Gastroesophageal sphincter (tissue), 3 donors: ENCODE measurements at regions not wholly inside any gene's neighbourhood (a gene's known extent, or its start where the extent isn't known, plus 50 kb on each side); places are given as distances from the start of the nearest gene placed in this dataset.

ENCODE experiments used
- EP300 ChIP-seq: sonication (generic); formaldehyde crosslinking; IDR thresholded peaks from one replicate; pipeline ENCODE4 v1.6.1; 2017; ENCODE audit warnings: antibody characterized with exemption, mild to moderate bottlenecking
- POLR2A ChIP-seq, 2 donors: fragments of 450-650 bp; IDR thresholded peaks; one replicate each; pipeline ENCODE4 v1.6.1; 2017; ENCODE audit warnings: antibody characterized with exemption in 2 of 2, mild to moderate bottlenecking in 2 of 2, moderate library complexity in 1 of 2
- TF ChIP-seq, protein P1 (sequence below), 4 experiments: fragments of 200-600 bp in 2 of 4; fragments of 450-650 bp in 2 of 4; sonication (generic) in 1 of 4; IDR thresholded peaks; one replicate each; pipeline ENCODE4 v1.5.1; 2017 to 2019; ENCODE audit warnings: antibody characterized with exemption in 4 of 4, mild to moderate bottlenecking in 2 of 4, moderate library complexity in 2 of 4

DNA sequence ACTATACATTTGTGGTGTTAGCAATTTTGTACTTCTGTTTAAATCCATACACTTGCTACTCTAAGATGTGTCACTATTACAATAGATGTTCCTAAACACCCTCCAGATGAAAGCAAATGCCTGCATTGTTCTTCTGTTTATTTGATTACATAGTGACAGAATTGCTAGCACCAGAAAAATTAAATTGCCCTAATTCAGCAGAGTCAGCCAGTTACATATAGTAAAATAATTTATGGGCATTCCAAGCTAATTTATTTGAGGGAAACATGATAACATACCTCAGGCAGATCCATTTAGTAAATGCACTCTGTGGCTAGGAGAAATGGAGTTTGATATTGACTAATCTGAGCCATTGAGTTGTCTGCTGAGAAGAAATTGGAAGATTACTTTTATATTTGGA lies 347.1 kb upstream of the FSIP2 start:
- TF ChIP-seq, protein P1, sequence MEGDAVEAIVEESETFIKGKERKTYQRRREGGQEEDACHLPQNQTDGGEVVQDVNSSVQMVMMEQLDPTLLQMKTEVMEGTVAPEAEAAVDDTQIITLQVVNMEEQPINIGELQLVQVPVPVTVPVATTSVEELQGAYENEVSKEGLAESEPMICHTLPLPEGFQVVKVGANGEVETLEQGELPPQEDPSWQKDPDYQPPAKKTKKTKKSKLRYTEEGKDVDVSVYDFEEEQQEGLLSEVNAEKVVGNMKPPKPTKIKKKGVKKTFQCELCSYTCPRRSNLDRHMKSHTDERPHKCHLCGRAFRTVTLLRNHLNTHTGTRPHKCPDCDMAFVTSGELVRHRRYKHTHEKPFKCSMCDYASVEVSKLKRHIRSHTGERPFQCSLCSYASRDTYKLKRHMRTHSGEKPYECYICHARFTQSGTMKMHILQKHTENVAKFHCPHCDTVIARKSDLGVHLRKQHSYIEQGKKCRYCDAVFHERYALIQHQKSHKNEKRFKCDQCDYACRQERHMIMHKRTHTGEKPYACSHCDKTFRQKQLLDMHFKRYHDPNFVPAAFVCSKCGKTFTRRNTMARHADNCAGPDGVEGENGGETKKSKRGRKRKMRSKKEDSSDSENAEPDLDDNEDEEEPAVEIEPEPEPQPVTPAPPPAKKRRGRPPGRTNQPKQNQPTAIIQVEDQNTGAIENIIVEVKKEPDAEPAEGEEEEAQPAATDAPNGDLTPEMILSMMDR (IDR thresholded peaks at IDR 0.05): no peak
- TF ChIP-seq EP300 (no peak), POLR2A (IDR thresholded peaks at IDR 0.05) (no peak)
